ENCODE measurements at regions not wholly inside any gene's neighbourhood (a gene's known extent, or its start where the extent isn't known, plus 50 kb on each side); places are given as distances from the start of the nearest gene placed in this dataset.

- H3K27me3 ChIP-seq: no peaks in the 10 kb centered on the region
- TF ChIP-seq POLR2A (IDR thresholded peaks at IDR 0.05) (no peak), CTCF (IDR thresholded peaks at IDR 0.05) (no peak)
- intact Hi-C loops (cut with DNase I): no loop called here
- no peaks in the 10 kb centered on the region for H3K4me1 ChIP-seq (replicated peaks in 1 of 2)
- DNase-seq: no peak
- no peak overlapping the region for H3K27ac ChIP-seq
- H3K36me3 ChIP-seq (replicated peaks in 1 of 2): no peaks in the 10 kb centered on the region
- no peaks in the 10 kb centered on the region for H3K9me3 ChIP-seq (replicated peaks in 1 of 3)
- no peak overlapping the region for H3K4me3 ChIP-seq
- 72 to 92% (median 83%) methylated on average over 1 of the region's 1 CpG for WGBS, 4 donors
These were observed 280.9 kb upstream of the ZSWIM2 start for GRCh38 chr2:187129868-187130267.

- Histone ChIP-seq H3K9me3 (replicated peaks in 1 of 3) (no peaks in the 10 kb centered on the region), H3K4me1 (replicated peaks in 1 of 2) (no peaks in the 10 kb centered on the region), H3K27me3 (no peaks in the 10 kb centered on the region), H3K4me3 (no peak overlapping the region), H3K27ac (no peak overlapping the region), H3K36me3 (replicated peaks in 1 of 2) (no peaks in the 10 kb centered on the region)
- no peak for DNase-seq
- no peak for TF ChIP-seq POLR2A (IDR thresholded peaks at IDR 0.05)
- TF ChIP-seq CTCF (IDR thresholded peaks at IDR 0.05): no peak
- intact Hi-C loops (cut with DNase I): no loop called here
These were observed 280.3 kb upstream of the ZSWIM2 start for GRCh38 chr2:187129306-187129705.

- WGBS, 4 donors: 59 to 70% (median 66%) methylated on average over 5 of the region's 5 CpGs
- Histone ChIP-seq H3K4me3 (no peak overlapping the region), H3K36me3 (replicated peaks in 1 of 2) (no peaks in the 10 kb centered on the region), H3K4me1 (replicated peaks in 1 of 2) (no peaks in the 10 kb centered on the region), H3K27ac (no peak overlapping the region), H3K9me3 (replicated peaks in 1 of 3) (no peaks in the 10 kb centered on the region), H3K27me3 (no peaks in the 10 kb centered on the region)
- intact Hi-C loops (cut with DNase I): no loop called here
- TF ChIP-seq POLR2A (IDR thresholded peaks at IDR 0.05): no peak
- TF ChIP-seq CTCF (IDR thresholded peaks at IDR 0.05): no peak
- no peak for DNase-seq
These were observed 277.5 kb upstream of the ZSWIM2 start for GRCh38 chr2:187126247-187127005.

- H3K36me3 ChIP-seq (replicated peaks in 1 of 2): no peaks in the 10 kb centered on the region
- no peak overlapping the region for H3K27ac ChIP-seq
- no peak for TF ChIP-seq POLR2A (IDR thresholded peaks at IDR 0.05)
- TF ChIP-seq CTCF (IDR thresholded peaks at IDR 0.05): no peak
- no peak for DNase-seq
- no peak overlapping the region for H3K4me3 ChIP-seq
- H3K27me3 ChIP-seq: no peaks in the 10 kb centered on the region
- no peaks in the 10 kb centered on the region for H3K4me1 ChIP-seq (replicated peaks in 1 of 2)
- intact Hi-C loops (cut with DNase I): no loop called here
- no peaks in the 10 kb centered on the region for H3K9me3 ChIP-seq (replicated peaks in 1 of 3)
These were observed 276.3 kb upstream of the ZSWIM2 start for GRCh38 chr2:187125318-187125717.
